H9 (cell line): ENCODE measurements at regions not wholly inside any gene's neighbourhood (a gene's known extent, or its start where the extent isn't known, plus 50 kb on each side); places are given as distances from the start of the nearest gene placed in this dataset.

ENCODE experiments used
- DNase-seq: peaks from one replicate; pipeline ENCODE4 v3.0.0-alpha.2; 2017
- H2AFZ ChIP-seq: one replicate; pipeline ENCODE4 v1.6.1; 2013; ENCODE audit warnings: mild to moderate bottlenecking, low read length, control low read depth, moderate library complexity
- H2AK5ac ChIP-seq: 2 replicates; pipeline ENCODE4 v1.6.1; 2013; ENCODE audit warnings: low read length, control low read depth, mixed read lengths; ENCODE audit not compliant: insufficient read length
- H2BK120ac ChIP-seq: one replicate; pipeline ENCODE4 v1.6.1; 2013; ENCODE audit warnings: low read depth, mild to moderate bottlenecking, low read length, control low read depth, inconsistent platforms; ENCODE audit not compliant: poor library complexity, severe bottlenecking
- H2BK12ac ChIP-seq: 2 replicates; pipeline ENCODE4 v1.6.1; 2013; ENCODE audit warnings: low read length, control low read depth, mixed read lengths, low read depth; ENCODE audit not compliant: insufficient read length
- H2BK15ac ChIP-seq: 2 replicates; pipeline ENCODE4 v1.6.1; 2013; ENCODE audit warnings: low read depth, low read length, control low read depth
- H2BK20ac ChIP-seq: one replicate; pipeline ENCODE4 v1.6.1; 2013; ENCODE audit warnings: low read depth, mild to moderate bottlenecking, low read length, control low read depth, inconsistent platforms; ENCODE audit not compliant: poor library complexity, severe bottlenecking
- H2BK5ac ChIP-seq: 2 replicates; pipeline ENCODE4 v1.6.1; 2013; ENCODE audit warnings: low read length, control low read depth, mixed read lengths; ENCODE audit not compliant: insufficient read length
- H3K14ac ChIP-seq: 2 replicates; pipeline ENCODE4 v1.6.1; 2013; ENCODE audit warnings: low read length, control low read depth; ENCODE audit not compliant: insufficient read depth
- H3K18ac ChIP-seq: 2 replicates; pipeline ENCODE4 v1.6.1; 2013; ENCODE audit warnings: low read depth, mild to moderate bottlenecking, mixed read lengths, low read length, control low read depth; ENCODE audit not compliant: insufficient read length
- H3K23ac ChIP-seq: 2 replicates; pipeline ENCODE4 v1.6.1; 2013; ENCODE audit warnings: low read length, control low read depth, mixed read lengths, low read depth; ENCODE audit not compliant: insufficient read length
- H3K23me2 ChIP-seq: 2 replicates; pipeline ENCODE4 v1.6.1; 2013; ENCODE audit warnings: low read depth, mild to moderate bottlenecking, mixed read lengths, low read length, control low read depth; ENCODE audit not compliant: insufficient read length, poor library complexity, severe bottlenecking
- H3K27ac ChIP-seq: 2 replicates; pipeline ENCODE4 v1.5.1; 2013; ENCODE audit warnings: low read length, control low read depth, mixed read lengths, low read depth; ENCODE audit not compliant: insufficient read length
- H3K27me3 ChIP-seq: 2 replicates; pipeline ENCODE4 v1.6.1; 2013; ENCODE audit warnings: low read length, control low read depth, inconsistent platforms; ENCODE audit not compliant: insufficient read depth
- H3K4ac ChIP-seq: 2 replicates; pipeline ENCODE4 v1.6.1; 2013; ENCODE audit warnings: low read depth, mild to moderate bottlenecking, control low read depth, inconsistent platforms, low read length, moderate library complexity
- H3K4me1 ChIP-seq: 2 replicates; pipeline ENCODE4 v1.6.1; 2013; ENCODE audit warnings: low read length, control low read depth, inconsistent platforms; ENCODE audit not compliant: insufficient read depth
- H3K4me2 ChIP-seq: 2 replicates; pipeline ENCODE4 v1.6.1; 2013; ENCODE audit warnings: low read length, control low read depth, mixed read lengths; ENCODE audit not compliant: insufficient read length, insufficient read depth
- H3K56ac ChIP-seq: 2 replicates; pipeline ENCODE4 v1.6.1; 2013; ENCODE audit warnings: low read depth, mild to moderate bottlenecking, mixed read lengths, low read length, control low read depth; ENCODE audit not compliant: insufficient read length
- H3K79me1 ChIP-seq: 2 replicates; pipeline ENCODE4 v1.6.1; 2013; ENCODE audit warnings: low read depth, mild to moderate bottlenecking, moderate library complexity, low read length, control low read depth, inconsistent platforms; ENCODE audit not compliant: insufficient read depth, poor library complexity, severe bottlenecking
- H3K79me2 ChIP-seq: 2 replicates; pipeline ENCODE4 v1.6.1; 2013; ENCODE audit warnings: low read length, control low read depth, inconsistent platforms; ENCODE audit not compliant: insufficient read depth
- H3K9ac ChIP-seq: 2 replicates; pipeline ENCODE4 v1.6.1; 2013; ENCODE audit warnings: low read length, control low read depth, mixed read lengths; ENCODE audit not compliant: insufficient read length; ENCODE audit errors: extremely low read depth
- H3K9me3 ChIP-seq: one replicate; pipeline ENCODE4 v1.6.1; 2013; ENCODE audit warnings: low read depth, low read length, inconsistent platforms; ENCODE audit not compliant: control insufficient read depth
- H3T11ph ChIP-seq: one replicate; pipeline ENCODE4 v1.6.1; 2013; ENCODE audit warnings: mild to moderate bottlenecking, low read length, control low read depth, inconsistent platforms
- H4K20me1 ChIP-seq: one replicate; pipeline ENCODE4 v1.6.1; 2013; ENCODE audit not compliant: control insufficient read depth, insufficient read length, insufficient read depth
- H4K5ac ChIP-seq: 2 replicates; pipeline ENCODE4 v1.6.1; 2013; ENCODE audit warnings: low read depth, mild to moderate bottlenecking, mixed read lengths, low read length, control low read depth; ENCODE audit not compliant: insufficient read length
- H4K8ac ChIP-seq: replicated peaks from 2 replicates; pipeline ENCODE4 v1.6.1; 2013; ENCODE audit warnings: low read length, control low read depth, mixed read lengths, low read depth; ENCODE audit not compliant: insufficient read length
- H4K91ac ChIP-seq: 2 replicates; pipeline ENCODE4 v1.6.1; 2013; ENCODE audit warnings: low read depth, mild to moderate bottlenecking, moderate library complexity, mixed read lengths, low read length, control low read depth; ENCODE audit not compliant: insufficient read length
- H3K27ac Mint-ChIP-seq, 3 experiments: 2 replicates in 2 of 3; 3 replicates in 1 of 3; pipeline ENCODE4 v1.8.0; 2020 to 2021; ENCODE audit warnings: mixed read lengths in 3 of 3, mild to moderate bottlenecking in 1 of 3, moderate library complexity in 1 of 3
- H3K27me3 Mint-ChIP-seq: 2 replicates; pipeline ENCODE4 v1.8.0; 2021; ENCODE audit warnings: low read depth, mild to moderate bottlenecking, moderate library complexity, mixed read lengths
- H3K36me3 Mint-ChIP-seq, 3 experiments: 2 replicates in 2 of 3; 3 replicates in 1 of 3; pipeline ENCODE4 v1.8.0; 2020 to 2021; ENCODE audit warnings: low read depth in 3 of 3, mixed read lengths in 3 of 3; ENCODE audit not compliant: insufficient read depth in 1 of 3
- H3K4me1 Mint-ChIP-seq, 2 experiments: 2 replicates each; pipeline ENCODE4 v1.8.0; 2020; ENCODE audit warnings: mixed read lengths in 2 of 2
- H3K4me3 Mint-ChIP-seq, 2 experiments: 2 replicates in 1 of 2; 3 replicates in 1 of 2; pipeline ENCODE4 v1.8.0; 2020 to 2021; ENCODE audit warnings: mild to moderate bottlenecking in 2 of 2, mixed read lengths in 2 of 2, moderate library complexity in 1 of 2
- H3K9me3 Mint-ChIP-seq, 2 experiments: 2 replicates in 1 of 2; 3 replicates in 1 of 2; pipeline ENCODE4 v1.8.0; 2020; ENCODE audit warnings: mild to moderate bottlenecking in 2 of 2, mixed read lengths in 2 of 2, moderate library complexity in 1 of 2
- CTCF ChIP-seq: fragments of 200-600 bp; sonication (generic); conservative IDR thresholded peaks from 3 replicates; pipeline ENCODE4 v1.8.0; 2021; ENCODE audit warnings: antibody characterized with exemption, mild to moderate bottlenecking
- WGBS: extraction: QIAGEN DNeasy Blood & Tissue Kit; methylation state at CpG from one replicate; pipeline ENCODE4 v1.1.7; 2013; ENCODE audit warnings: missing lambda C conversion rate, low lambda C conversion rate, mixed read lengths; ENCODE audit not compliant: insufficient read length; ENCODE audit errors: extremely low coverage; 5-methylcytosine and 5-hydroxymethylcytosine counted together

- DNase-seq, result no peak
- Histone ChIP-seq H2AK5ac (no peak overlapping the region), H4K5ac (no peak overlapping the region), H3K14ac (no peak overlapping the region), H3K23ac (no peak overlapping the region), H2BK120ac (no peak overlapping the region), H3K23me2 (no peaks in the 10 kb centered on the region), H3K79me1 (no peaks in the 10 kb centered on the region), H3K27ac (no peak overlapping the region), H3K18ac (no peak overlapping the region), H3K79me2 (no peaks in the 10 kb centered on the region), H3K27me3 (no peaks in the 10 kb centered on the region), H3T11ph (no peak overlapping the region), H3K56ac (no peak overlapping the region), H2BK5ac (no peak overlapping the region), H3K9me3 (no peaks in the 10 kb centered on the region), H2BK15ac (no peak overlapping the region), H3K4ac (no peak overlapping the region), H2BK12ac (no peak overlapping the region), H3K9ac (no peak overlapping the region), H2BK20ac (no peak overlapping the region), H4K20me1 (peaks cover 2% of the 10 kb centered on the region), H4K8ac (no peak overlapping the region), H2AFZ (no peak overlapping the region), H4K91ac (no peak overlapping the region), H3K4me2 (no peak overlapping the region), H3K4me1 (peaks cover 21% of the 10 kb centered on the region; the same call in 1 of the 2 replicates)
- H3K4me1 Mint-ChIP-seq, result peaks cover 50 to 60% of the 10 kb centered on the region in 2 experiments
- no peak overlapping the region for H3K27ac Mint-ChIP-seq
- H3K9me3 Mint-ChIP-seq, result no peaks in the 10 kb centered on the region; a peak in 1 of 5 replicates
- H3K4me3 Mint-ChIP-seq, result no peak overlapping the region; a peak in 1 of 5 replicates
- no peak for TF ChIP-seq CTCF
- no peaks in the 10 kb centered on the region for H3K36me3 Mint-ChIP-seq
- peaks cover 8% of the 10 kb centered on the region for H3K27me3 Mint-ChIP-seq
- no CpG with 5 or more reads among the region's 8 CpGs for WGBS
Measured at GRCh38 chr11:119497717-119498116, 74.7 kb upstream of the THY1 start.
